GM19043 (cell line): ENCODE measurements at regions not wholly inside any gene's neighbourhood (a gene's known extent, or its start where the extent isn't known, plus 50 kb on each side); places are given as distances from the start of the nearest gene placed in this dataset.

Source experiments
- ATAC-seq: cut with Tn5 transposase; IDR thresholded peaks from one replicate; pipeline ENCODE4 v1.9.1; 2021; ENCODE audit warnings: low read depth; ENCODE audit not compliant: unreplicated experiment

DNA sequence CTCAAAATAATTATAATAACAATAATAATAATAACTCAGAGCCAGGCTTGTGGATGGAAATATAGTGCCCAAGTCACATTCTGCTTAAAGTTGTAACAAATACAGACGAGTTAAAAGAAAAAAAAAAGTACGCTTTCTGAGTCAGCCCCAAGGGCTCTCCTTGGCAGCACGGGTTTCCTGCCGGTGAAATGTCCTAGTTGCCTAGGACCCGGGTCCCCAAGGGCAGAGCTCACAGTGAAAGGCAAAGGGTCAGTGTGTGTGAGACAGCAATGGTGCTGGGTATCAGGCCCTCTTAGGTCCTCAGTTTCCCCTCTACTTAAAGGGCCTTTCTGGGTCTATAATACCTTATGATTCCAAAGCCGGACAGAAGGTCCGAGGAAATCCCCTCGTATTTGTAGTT, 96.3 kb upstream of the CLMN start:
- no peak for ATAC-seq

DNA sequence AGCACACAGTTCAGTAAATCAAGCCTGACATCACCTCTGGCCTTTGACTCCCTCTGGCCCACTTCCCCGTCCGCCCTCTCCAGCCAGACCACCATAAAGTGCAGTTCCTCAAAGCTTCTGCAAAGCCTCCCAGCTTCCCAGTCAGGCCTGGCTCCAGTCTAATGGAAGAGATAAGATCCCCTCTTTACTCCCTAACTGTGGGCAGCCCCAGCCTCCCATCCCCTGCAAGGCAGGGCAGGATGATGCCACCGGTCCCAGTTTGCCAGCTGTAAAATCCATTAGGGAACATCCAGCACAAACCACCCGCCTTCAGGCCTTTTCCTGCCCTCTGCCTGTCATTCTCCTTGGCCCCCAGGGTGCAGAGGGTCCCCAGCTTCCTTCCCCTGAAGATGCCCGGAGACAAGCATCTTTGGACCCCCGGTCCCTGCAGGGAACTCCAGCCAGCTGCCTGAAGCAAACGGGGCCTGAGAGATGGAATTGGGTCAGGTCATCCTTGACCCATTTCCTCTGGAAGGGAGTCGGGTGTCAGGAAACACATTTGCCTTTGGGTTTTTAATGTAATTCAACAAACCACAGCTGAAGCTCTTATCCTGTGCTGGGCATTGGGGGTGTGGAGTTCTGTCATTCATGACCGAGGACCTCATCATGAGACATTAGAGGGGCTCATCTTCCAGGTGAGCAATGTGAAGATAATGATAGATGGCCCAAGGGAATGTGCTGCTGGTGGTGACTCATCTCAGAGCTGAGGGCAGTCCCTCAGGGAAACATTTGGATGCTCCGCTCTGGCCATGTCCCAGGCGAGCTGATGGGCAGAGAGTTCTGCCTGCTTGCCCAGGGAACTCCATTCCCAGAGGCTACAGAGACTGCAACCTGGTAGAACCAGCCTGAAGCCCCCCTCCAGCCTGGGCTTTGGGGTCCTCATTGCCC, 93.8 kb upstream of the CLMN start:
- ATAC-seq = no peak

- ATAC-seq = no peak
Observed at GRCh38 chr14:95410838-95411237, 91.1 kb upstream of the CLMN start.

DNA sequence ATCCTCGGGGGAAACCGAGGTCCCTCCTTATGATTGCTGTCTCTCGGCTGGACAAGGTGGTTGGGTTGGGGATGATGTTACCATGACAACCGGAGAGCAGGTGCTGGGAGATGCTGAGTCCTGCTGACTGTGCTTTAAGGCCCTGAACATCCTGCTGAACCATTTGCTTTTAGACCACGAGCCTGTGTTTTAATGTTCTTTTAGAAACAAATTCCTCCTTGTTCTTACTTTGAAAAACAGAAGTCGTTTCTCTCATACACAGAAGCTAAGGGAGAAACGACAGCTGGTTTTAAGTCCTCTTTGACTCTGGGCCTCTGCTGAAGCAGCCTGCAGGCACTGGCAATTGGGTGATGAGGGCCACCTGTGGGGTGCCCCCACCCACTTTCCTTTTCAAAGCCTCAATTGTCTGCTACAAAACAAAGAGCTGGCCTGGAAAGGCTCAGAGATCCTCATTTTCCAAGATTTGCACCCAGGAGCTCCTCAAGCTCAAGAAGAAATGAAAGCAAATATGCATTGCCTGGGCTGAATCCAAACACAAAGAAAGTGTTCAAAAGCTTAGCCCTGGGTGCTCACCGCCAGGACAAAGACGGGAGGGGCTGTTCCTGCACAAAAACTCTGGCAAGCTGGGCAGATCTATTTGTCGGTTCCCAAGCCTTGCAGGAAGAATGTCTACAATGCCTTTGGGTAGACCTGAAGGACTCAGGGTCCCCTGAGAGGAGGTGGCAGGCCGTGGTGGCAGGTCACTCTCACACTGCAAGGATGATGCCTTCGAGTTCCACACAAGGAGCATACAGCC, 90.0 kb upstream of the CLMN start:
- ATAC-seq = no peak

DNA sequence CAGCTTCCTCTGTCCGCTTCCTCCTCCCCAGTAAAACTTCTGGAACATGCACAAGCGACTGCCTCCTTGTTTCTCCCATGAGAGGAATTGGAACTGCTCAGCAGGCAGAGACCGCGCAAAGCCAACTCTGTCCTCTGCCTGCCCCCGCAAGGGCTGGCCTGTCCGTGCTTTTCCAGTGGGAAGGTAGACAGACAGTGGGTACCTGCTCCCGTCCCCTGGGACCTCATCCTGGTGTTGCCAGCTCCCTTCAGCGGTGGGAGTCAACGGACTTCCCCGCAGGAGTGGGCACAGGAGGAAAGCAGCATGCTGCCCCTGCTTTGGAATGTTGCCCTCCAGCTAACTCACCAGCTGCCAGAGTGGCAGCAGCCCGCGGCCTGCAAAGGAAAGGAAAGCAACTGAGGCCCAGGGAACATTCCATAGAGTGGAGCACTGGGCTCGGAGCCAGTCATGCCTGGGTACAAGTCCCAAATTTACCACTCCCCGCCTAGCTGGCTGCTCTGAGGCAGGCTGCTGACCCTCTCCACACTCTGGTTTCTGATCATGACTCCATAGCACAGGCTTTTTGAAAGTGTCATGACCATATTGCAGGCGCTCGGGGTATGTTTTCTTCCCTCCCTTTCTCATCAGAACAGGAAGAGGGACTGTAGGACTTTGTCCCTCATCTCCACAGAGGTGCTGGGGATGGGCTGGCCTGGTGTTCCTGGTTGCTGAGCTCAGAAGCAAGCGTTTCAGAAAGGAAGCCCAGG, 89.2 kb upstream of the CLMN start:
- ATAC-seq = no peak

GRCh38 chr14:95407354-95407753, 87.6 kb upstream of the CLMN start:
- no peak for ATAC-seq

- no peak for ATAC-seq
Observed at GRCh38 chr14:95406756-95407277, 87.1 kb upstream of the CLMN start.

- ATAC-seq = no peak
Observed at GRCh38 chr14:95404583-95404982, 84.9 kb upstream of the CLMN start.

- ATAC-seq = no peak
Observed at GRCh38 chr14:95402578-95402977, 82.9 kb upstream of the CLMN start.

DNA sequence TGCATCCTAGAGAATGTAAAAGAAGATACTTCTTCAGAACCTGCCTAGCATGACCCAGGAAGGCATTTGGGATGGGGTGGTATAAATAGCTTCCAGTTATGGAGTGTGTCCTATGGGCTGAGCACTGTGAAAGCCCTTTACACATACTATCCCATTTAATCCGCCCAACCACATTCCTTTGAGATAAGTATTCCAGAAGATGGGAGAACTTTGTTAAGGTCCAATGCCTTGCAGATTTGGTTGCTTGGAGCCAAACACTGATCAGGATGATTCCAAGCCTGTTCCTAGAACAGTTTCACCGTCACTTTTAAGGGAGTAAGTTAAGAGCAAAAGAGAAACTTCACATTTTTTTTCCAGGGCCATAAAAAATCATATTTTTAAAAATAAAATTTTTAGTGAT, 82.5 kb upstream of the CLMN start:
- ATAC-seq = no peak

GRCh38 chr14:95398630-95399547, 79.2 kb upstream of the CLMN start:
- no peak for ATAC-seq

DNA sequence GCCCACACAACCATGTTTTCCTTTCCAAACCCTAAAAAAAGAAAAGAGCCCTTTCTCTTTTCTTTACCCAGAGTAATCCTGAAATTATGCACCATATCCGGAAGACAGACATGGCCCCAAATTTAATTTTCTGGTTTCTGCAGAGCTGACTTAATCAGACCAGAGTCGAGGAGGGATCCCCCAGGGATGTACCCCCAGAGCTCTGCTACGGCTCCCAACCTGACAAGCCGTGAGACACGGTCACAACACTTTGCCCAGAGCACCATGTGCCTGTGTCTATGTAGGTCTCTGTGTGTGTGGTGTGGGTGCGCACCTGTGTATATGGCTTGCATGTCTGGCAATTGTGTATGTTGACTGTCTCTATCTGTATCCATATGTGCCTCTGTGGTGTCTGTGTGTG, 77.6 kb upstream of the CLMN start:
- ATAC-seq = no peak

DNA sequence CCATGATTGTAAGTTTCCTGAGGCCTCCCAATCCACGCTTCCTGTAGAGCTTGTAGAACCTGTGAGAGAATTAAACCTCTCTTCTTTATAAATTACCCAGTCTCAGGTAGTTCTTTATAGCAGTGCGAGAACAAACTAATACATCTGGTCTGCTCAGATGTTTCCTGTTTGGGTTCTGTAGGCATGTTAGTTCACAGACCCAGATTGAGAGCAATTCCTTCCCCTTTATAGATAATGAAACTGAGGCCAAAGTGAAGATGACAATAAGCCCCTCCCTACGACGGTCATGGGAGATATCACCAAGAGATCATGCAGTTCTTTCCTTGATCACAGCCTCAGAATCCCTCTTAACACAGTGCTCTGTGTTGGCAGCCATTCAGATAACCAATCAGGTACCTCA, 76.5 kb upstream of the CLMN start:
- ATAC-seq = no peak

- ATAC-seq = no peak
Observed at GRCh38 chr14:95395098-95395737, 75.5 kb upstream of the CLMN start.

- no peak for ATAC-seq
Observed at GRCh38 chr14:95394297-95395097, 74.8 kb upstream of the CLMN start.

- no peak for ATAC-seq
Observed at GRCh38 chr14:95392841-95393240, 73.1 kb upstream of the CLMN start.

DNA sequence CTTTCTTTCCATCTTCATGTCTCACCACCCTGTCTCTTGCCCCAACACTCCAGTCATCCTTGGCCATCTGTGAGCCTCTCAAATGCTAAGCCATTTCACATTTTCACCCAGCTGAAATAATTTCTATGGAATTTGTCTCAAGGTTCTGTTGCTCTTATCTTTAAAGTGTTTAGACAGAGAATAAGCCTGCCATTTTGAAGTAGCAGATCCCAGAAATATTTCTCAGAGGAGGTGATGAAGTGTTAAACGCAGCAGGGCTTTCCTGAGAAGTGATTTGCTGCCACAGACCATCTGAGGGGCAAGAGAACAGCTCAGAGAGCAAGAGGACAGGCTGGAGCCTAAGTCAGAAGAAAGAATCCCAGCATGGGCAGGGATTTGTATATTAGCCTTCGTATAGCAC, 71.6 kb upstream of the CLMN start:
- no peak for ATAC-seq

- no peak for ATAC-seq
Observed at GRCh38 chr14:95389471-95390011, 69.8 kb upstream of the CLMN start.
